ENCODE measurements at regions not wholly inside any gene's neighbourhood (a gene's known extent, or its start where the extent isn't known, plus 50 kb on each side); places are given as distances from the start of the nearest gene placed in this dataset.
A peak's percentile ranks its signal among the peaks of the same experiment; 100 is the strongest.

GRCh38 chr20:40887105-40887504 lies 141.5 kb upstream of the TOP1 start (continued):
- TF ChIP-seq NCOR1 (IDR thresholded peaks at IDR 0.05; ENCODE audit: borderline replicate concordance, low read length) (no peak), PAF1 (CRISPR knock-in tag; IDR thresholded peaks at IDR 0.05) (no peak), ZNF703 (CRISPR knock-in tag; IDR thresholded peaks at IDR 0.05; ENCODE audit: borderline replicate concordance) (no peak), ETS1 (CRISPR knock-in tag; IDR thresholded peaks at IDR 0.05) (no peak), HINFP (CRISPR knock-in tag; IDR thresholded peaks at IDR 0.05; ENCODE audit: low read depth) (no peak), MTA1 (CRISPR knock-in tag; IDR thresholded peaks at IDR 0.05; ENCODE audit: borderline replicate concordance) (no peak), TBL1XR1 (IDR thresholded peaks at IDR 0.05; ENCODE audit: borderline replicate concordance, low read length, partially characterized antibody) (no peak), MXD4 (CRISPR knock-in tag; IDR thresholded peaks at IDR 0.05) (no peak), ZNF337 (CRISPR knock-in tag; IDR thresholded peaks at IDR 0.05; ENCODE audit: borderline replicate concordance, low read depth) (no peak), REXO4 (CRISPR knock-in tag; IDR thresholded peaks at IDR 0.05; ENCODE audit: borderline replicate concordance) (no peak), SRSF1 (optimal IDR thresholded peaks at IDR 0.05; ENCODE audit: low read depth, low read length) (peak; percentile 95), ARNT (IDR thresholded peaks at IDR 0.05) (no peak), ZNF224 (CRISPR knock-in tag; IDR thresholded peaks at IDR 0.05) (no peak), ZNF775 (CRISPR knock-in tag; IDR thresholded peaks at IDR 0.05; ENCODE audit: borderline replicate concordance) (no peak), MEF2D (CRISPR knock-in tag; IDR thresholded peaks at IDR 0.05) (no peak), ZNF570 (CRISPR knock-in tag; IDR thresholded peaks at IDR 0.05; ENCODE audit: borderline replicate concordance) (no peak), ZSCAN5A (CRISPR knock-in tag; IDR thresholded peaks at IDR 0.05; ENCODE audit: borderline replicate concordance) (no peak), SIN3B (IDR thresholded peaks at IDR 0.05; ENCODE audit: low read length) (no peak), ZNF75D (CRISPR knock-in tag; IDR thresholded peaks at IDR 0.05; ENCODE audit: borderline replicate concordance) (no peak), CSRNP1 (CRISPR knock-in tag; IDR thresholded peaks at IDR 0.05) (no peak), ZNF275 (CRISPR knock-in tag; IDR thresholded peaks at IDR 0.05; ENCODE audit: borderline replicate concordance) (no peak), TOPORS (CRISPR knock-in tag; IDR thresholded peaks at IDR 0.05) (no peak), ATAD3A (CRISPR knock-in tag; IDR thresholded peaks at IDR 0.05) (no peak), PLSCR1 (CRISPR knock-in tag; IDR thresholded peaks at IDR 0.05; ENCODE audit: borderline replicate concordance) (no peak)
